ENCODE measurements at regions not wholly inside any gene's neighbourhood (a gene's known extent, or its start where the extent isn't known, plus 50 kb on each side); places are given as distances from the start of the nearest gene placed in this dataset.
"Not testable (repeated sequence)": the region's sequence is repeated elsewhere in the genome, so short reads cannot be mapped to it uniquely, and the experiment has no call there.

DNA sequence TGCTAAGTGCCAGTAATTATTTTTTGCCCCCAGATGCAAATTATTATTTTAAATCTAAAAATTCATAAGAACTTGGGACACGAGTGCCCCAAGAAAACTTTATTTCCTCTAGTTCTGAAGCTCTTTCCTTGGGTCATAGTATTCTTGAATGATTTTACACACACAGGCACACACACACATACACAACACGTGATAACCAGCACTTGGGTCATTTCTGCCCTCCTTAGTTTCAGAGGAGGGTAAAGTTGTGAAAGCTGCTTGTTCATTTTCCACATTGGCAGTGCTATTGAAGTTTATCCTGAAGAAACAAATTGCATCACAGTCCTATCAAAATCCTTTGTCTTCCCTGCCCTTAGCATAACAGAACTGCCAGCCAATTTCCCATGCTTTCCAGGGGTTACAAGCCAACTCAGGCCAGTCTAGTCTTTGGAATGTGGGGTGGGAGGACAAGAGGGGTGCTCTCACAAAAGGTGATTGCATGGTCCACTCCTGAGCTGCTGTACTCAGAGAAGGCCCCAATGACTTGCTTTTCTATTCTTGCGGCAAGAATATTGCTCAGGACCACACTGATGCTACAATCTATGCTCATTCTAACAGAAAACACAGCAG lies 98.5 kb upstream of the POGK start:
- DNase-seq (ENCODE audit: low read depth in 4 of 4, low spot score in 2 of 4): no peak

DNA sequence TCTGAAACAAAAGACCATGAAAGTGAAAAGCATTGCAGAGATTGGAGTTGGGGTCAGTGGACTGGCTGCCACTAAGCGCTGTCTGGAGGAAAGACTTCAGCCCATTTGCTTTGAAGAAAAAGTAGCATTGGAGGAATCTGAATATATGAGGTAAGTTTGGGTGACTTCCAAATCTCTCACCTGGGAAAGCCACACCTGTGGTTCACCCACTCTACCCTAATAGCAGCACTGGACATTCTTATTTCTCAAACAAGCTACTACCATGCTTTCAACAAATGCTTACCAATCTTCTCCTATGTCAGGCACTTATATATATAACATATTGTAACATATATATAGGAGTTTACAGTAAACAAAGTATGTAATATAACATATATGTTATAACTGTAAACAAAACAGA lies 76.0 kb upstream of the POGK start:
- DNase-seq (ENCODE audit: low read depth in 4 of 4, low spot score in 2 of 4): no peak

DNA sequence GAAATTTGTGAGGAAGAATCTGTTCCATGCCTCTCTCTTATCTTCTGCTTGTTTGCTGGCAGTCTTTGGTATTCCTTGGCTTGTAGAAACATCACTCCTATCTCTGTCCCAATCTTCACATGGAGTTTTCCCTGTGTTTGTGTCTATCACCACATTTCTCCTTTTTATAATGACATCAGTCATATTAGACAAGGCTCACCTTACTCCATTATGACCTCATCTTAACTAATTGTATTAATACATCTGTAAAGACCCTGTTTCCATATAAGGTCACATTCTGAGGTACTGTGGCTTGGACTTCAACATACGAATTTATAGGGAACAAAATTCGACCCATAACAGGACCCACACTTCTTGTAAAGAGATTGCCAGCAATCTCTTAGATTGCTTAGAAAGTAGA lies 72.3 kb upstream of the POGK start:
- no peak for DNase-seq (ENCODE audit: low read depth in 4 of 4, low spot score in 2 of 4)

DNA sequence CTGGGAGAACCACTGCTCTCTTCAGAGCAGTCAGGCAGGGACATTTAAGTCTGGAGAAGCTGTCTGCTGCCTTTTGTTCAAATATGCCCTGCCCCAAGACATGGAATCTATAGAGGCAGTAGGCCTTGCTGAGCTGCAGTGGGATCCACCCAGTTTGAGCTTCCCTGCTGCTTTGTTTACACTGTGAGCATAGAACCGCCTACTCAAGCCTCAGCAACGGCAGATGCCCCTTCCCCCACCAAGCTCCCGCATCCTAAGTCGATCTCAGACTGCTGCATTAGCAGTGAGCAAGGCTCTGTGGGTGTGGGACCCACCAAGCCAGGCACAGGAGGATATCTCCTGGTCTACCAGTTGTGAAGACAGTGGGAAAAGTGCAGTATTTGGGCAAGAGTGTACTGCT lies 54.6 kb upstream of the POGK start:
- DNase-seq (ENCODE audit: low read depth in 4 of 4, low spot score in 2 of 4): not testable (repeated sequence)

DNA sequence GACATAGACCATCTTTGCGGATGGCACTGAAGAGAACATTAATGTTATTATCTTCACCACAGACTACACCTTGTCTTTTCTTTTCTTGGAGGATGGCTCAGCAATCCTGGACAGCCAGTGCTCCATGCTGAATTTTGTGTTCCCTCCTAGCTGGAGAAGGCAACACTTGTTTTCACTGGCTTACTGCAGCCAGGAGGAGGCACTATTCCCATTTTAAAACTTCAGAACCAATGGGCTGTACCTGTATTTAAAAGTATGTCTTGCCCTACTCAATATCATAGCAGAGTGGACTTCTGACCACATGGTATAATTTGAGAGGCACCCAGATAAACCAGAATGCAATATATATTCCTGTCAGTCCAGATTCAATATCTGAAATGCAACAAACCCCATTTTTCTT lies 53.3 kb upstream of the POGK start:
- no peak for DNase-seq (ENCODE audit: low read depth in 4 of 4, low spot score in 2 of 4)

DNA sequence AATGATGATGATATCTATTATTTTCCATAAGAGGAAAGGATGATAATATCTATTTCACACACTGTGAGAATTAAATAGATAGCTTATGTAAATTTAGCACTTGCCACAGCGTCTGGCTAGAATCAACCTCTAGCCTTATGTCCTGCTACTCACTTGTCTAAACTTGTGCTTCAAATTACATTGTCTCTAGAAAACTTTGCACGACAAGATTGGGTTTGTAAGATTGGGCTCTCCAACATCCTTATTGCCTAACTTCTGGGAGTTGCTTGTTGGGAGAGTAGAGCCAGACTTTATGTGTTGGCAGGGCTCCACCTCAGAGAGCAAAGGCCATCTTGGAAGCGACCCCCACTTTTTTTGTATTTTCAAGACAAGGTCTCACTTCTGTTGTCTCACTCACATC lies 50.0 kb upstream of the POGK start:
- DNase-seq (ENCODE audit: low read depth in 4 of 4, low spot score in 2 of 4): no peak
